Activated gamma-delta T cell treated with Interleukin-2 at 50 U/mL for 16 hours (primary cell): ENCODE measurements at regions not wholly inside any gene's neighbourhood (a gene's known extent, or its start where the extent isn't known, plus 50 kb on each side); places are given as distances from the start of the nearest gene placed in this dataset.

Source experiments
- DNase-seq: peaks from one replicate; pipeline ENCODE4 v3.0.0-alpha.2; 2020

GRCh38 chr5:20522905-20523482 is 535.0 kb upstream of the CDH18 start:
- DNase-seq, result no peak

DNA sequence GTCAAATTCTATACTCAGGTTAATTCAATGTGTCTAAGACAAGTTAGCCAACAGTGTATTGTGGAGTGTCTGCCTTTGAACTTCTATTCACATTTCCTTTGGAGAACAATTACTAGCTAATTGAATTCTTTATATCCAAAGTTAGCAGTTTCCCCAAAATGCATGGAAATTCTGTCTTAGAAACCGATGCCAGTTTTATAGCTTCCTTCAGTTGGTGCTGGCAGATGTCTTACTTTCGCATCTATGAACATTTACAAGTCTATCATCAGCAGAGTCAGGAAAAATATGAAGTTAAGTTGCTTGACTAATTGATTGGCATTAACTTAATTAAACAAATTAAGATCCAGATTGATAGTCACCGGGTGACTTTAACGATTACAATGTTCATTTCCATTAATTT is 527.6 kb upstream of the CDH18 start:
- DNase-seq, result no peak

GRCh38 chr5:20514145-20514544 is 526.1 kb upstream of the CDH18 start:
- no peak for DNase-seq

DNA sequence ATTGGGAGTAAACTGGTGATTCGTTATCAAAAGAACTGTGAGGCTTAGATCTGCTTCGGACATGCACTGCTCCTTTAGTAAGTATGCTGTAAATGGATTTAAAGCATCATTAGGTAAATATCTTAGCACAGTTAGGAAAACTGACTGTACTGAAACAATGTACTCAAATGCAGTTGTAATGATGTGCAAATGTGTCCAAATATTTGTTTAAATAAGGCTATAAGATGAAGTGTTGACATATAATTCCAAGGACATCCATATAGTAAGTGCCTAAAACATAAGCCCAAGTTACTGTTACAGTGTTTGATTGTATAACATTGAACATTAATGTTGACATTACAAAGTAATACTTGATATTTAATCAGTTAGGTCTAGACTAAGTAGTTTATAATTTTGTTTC is 512.5 kb upstream of the CDH18 start:
- no peak for DNase-seq

- DNase-seq, result no peak
Observed at GRCh38 chr5:20498926-20499325, 510.9 kb upstream of the CDH18 start.

- no peak for DNase-seq
Observed at GRCh38 chr5:20498102-20498501, 510.1 kb upstream of the CDH18 start.

- no peak for DNase-seq
Observed at GRCh38 chr5:20497356-20497755, 509.4 kb upstream of the CDH18 start.

- no peak for DNase-seq
Observed at GRCh38 chr5:20494706-20495105, 506.7 kb upstream of the CDH18 start.

DNA sequence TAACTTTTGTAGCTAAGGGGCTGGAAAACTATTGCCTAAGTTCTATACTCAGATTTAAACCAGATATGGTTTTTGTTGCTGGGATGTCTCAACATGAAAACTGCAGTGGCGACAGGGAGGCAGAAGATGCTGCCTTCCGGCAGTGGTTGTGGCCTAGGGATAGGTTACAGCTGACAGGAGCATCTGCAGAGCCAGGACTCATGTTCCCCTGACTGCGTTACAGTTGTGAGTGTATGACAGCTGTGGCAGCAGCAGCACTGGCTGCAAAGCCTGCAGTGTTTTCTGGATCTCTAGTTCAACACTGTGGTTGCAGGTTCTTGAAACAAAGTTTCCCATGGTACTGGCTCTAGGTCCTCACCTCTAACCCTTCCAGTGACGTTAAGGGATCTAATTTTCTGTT is 498.8 kb upstream of the CDH18 start:
- DNase-seq, result no peak

DNA sequence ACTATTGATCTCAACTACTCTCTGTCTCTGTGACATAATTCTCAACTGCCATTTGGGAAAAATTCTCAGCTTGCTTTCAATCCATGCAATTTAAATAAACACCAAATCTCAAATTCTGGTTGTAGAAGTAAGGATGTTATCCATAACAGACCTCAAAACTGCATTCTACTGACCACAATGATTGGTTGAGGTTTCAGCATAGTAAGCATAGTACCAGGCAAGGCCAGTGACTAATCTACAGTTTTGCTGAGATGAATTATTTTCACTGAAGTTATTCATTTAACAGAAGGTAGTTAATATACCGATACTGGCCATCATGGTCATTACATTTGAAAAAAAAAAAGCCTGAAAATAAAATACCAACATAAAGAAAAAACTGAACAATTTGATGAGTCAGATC is 488.0 kb upstream of the CDH18 start:
- DNase-seq, result no peak

DNA sequence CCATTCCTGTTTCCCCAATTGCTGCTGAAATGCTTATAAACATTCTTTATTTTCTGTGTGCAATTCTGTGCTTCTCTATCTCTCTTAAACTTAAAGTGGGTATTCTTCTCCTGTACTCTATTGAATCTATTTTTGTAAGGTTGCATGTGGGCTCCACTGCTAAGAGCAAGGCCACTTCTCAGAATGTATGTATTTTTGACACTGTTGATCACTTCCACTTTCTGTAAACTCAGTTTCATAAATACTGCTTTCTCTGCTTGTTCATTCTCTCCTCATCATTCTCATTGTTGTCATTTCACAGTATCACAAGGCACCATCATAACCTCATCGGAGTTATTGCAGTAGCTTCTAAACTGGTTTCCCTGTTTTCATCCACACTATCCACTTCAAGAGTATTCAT is 483.0 kb upstream of the CDH18 start:
- no peak for DNase-seq

- no peak for DNase-seq
Observed at GRCh38 chr5:20469792-20470191, 481.8 kb upstream of the CDH18 start.

DNA sequence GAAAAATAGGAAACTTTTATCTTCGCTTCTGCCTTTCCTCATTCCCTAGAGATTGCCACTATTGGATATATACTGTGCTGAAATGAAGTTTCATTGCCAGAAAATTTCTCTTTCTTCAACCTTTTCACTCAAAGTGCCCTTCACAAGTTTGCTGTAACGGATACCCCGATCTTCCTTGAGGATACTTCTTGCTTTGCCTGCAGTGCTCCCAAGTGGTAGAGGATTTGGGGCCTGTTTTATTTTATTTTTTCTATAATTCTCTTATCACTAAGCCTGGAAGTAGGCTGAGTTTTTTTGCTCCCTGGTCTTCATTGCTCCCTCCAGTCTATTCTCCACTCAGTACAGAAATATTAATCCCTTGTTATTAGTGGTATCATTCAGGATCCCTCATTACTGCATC is 481.4 kb upstream of the CDH18 start:
- DNase-seq, result no peak

GRCh38 chr5:20466512-20466911 is 478.5 kb upstream of the CDH18 start:
- DNase-seq, result no peak

DNA sequence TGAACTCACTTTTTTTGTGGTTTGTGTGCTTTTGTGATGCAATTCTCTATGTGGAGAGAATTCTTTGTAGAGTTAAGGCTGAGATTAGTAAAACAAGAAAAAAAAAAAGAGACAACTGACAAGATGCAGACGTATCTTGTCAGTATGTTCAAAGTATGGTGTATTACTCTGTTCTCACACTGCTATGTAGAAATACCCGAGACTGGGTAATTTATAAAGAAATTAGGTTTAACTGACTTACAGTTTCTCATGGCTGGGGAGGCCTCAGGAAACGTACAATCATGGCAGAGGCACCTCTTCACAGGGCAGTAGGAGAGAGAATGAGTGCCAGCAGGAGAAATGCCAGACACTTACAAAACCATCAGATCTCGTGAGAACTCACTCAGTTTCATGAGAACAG is 475.2 kb upstream of the CDH18 start:
- DNase-seq, result no peak

DNA sequence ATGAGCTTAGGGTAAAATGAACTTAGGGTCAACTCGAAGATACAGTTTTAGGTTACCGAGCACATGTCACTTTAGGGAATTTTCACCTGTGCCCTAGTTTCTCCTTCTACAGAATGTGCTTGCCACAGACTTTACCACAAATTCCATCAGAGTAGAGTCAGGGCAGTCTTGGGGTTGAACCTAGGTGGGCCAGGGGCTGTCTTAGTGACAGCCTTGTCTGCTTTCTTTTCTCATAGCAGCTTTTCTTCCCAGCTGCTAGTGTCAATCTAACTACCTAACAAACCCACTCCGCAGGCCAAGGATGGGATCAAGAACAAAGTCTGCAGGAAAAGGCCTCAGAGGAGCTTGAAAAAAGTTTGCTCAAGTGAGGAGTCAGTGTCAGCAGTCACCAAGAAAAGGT is 458.1 kb upstream of the CDH18 start:
- no peak for DNase-seq

- no peak for DNase-seq
Observed at GRCh38 chr5:20445326-20445860, 457.4 kb upstream of the CDH18 start.

- DNase-seq, result no peak
Observed at GRCh38 chr5:20434786-20435185, 446.8 kb upstream of the CDH18 start.

- DNase-seq, result no peak
Observed at GRCh38 chr5:20420991-20421595, 433.1 kb upstream of the CDH18 start.
